ENCODE measurements at regions not wholly inside any gene's neighbourhood (a gene's known extent, or its start where the extent isn't known, plus 50 kb on each side); places are given as distances from the start of the nearest gene placed in this dataset.

DNA sequence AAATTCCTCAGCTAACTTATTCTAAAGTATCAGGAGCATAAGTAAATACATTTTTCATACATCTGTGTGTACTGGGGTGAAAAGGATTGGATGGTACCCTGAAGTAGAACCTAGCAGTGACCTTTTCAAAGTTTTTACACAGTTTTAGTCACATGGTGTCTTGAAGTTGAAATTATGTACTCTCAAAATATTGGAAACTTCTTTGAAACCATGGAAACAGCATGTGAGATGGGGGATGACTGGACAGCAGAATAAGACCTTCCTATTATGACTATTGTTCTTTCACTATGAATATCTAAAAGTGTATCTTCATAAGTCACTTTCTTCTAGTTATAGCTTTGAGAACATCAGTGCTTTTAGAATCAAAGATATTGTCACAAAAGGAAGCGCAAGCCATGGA, 301.5 kb upstream of the ELAVL2 start:
- H3K36me3 Mint-ChIP-seq: no peaks in the 10 kb centered on the region
- TF ChIP-seq, protein P1, sequence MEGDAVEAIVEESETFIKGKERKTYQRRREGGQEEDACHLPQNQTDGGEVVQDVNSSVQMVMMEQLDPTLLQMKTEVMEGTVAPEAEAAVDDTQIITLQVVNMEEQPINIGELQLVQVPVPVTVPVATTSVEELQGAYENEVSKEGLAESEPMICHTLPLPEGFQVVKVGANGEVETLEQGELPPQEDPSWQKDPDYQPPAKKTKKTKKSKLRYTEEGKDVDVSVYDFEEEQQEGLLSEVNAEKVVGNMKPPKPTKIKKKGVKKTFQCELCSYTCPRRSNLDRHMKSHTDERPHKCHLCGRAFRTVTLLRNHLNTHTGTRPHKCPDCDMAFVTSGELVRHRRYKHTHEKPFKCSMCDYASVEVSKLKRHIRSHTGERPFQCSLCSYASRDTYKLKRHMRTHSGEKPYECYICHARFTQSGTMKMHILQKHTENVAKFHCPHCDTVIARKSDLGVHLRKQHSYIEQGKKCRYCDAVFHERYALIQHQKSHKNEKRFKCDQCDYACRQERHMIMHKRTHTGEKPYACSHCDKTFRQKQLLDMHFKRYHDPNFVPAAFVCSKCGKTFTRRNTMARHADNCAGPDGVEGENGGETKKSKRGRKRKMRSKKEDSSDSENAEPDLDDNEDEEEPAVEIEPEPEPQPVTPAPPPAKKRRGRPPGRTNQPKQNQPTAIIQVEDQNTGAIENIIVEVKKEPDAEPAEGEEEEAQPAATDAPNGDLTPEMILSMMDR (conservative IDR thresholded peaks at IDR 0.05): no peak
- H3K27me3 Mint-ChIP-seq: no peaks in the 10 kb centered on the region
- no peak for DNase-seq (ENCODE audit: extremely low spot score, unreplicated experiment)
- H3K9me3 Mint-ChIP-seq: no peaks in the 10 kb centered on the region
- H3K4me1 Mint-ChIP-seq (ENCODE audit: unreplicated experiment): no peaks in the 10 kb centered on the region
- H3K27ac Mint-ChIP-seq: no peak overlapping the region
- no peak overlapping the region for H3K4me3 Mint-ChIP-seq

DNA sequence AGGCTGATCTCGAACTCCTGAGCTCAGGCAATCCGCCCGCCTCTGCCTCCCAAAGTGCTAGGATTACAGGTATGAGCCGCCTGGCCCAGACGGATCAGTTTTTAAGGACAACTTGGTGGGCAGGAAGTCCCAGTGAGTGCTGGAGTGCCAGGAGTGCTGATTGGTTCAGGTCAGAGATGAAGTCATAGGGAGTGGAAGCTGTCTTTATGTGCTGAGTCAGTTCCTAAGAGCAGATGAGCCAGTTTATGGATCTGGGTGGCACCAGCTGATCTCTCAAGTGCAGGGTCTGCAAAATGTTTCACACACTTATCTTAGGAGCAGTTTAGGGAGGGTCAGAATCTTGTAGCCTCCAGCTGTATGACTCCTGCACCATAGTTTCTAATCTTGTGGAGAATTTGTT, 292.1 kb upstream of the ELAVL2 start:
- TF ChIP-seq, protein P1 (conservative IDR thresholded peaks at IDR 0.05): no peak
- no peak for DNase-seq (ENCODE audit: extremely low spot score, unreplicated experiment)
- no peaks in the 10 kb centered on the region for H3K4me1 Mint-ChIP-seq (ENCODE audit: unreplicated experiment)
- no peaks in the 10 kb centered on the region for H3K9me3 Mint-ChIP-seq
- no peaks in the 10 kb centered on the region for H3K27me3 Mint-ChIP-seq
- peak overlapping the region; percentile 50 for H3K27ac Mint-ChIP-seq
- H3K36me3 Mint-ChIP-seq: no peaks in the 10 kb centered on the region
- no peak overlapping the region for H3K4me3 Mint-ChIP-seq

DNA sequence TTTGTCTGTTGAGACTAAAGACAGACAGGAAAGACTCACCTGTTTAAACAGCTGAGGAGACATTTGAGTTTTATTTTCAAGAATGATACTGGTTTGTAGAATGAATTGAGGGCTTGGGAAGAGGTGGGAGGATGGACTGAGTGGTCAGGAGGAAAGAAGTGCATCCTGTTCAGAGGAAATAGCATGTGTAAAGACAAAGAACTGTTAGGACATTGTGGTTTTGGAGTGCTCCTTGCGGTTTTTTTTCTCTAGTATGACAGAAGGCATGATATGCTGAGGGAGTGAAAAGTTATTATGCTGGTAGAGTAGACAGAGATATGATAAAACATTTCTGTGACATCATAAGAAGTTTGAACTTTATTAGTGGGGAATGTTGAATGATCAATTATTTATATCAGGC, 270.7 kb upstream of the ELAVL2 start:
- TF ChIP-seq, protein P1 (conservative IDR thresholded peaks at IDR 0.05): no peak
- no peak overlapping the region for H3K4me3 Mint-ChIP-seq
- H3K4me1 Mint-ChIP-seq (ENCODE audit: unreplicated experiment): no peaks in the 10 kb centered on the region
- H3K27ac Mint-ChIP-seq: no peak overlapping the region
- no peaks in the 10 kb centered on the region for H3K9me3 Mint-ChIP-seq
- no peaks in the 10 kb centered on the region for H3K36me3 Mint-ChIP-seq
- no peaks in the 10 kb centered on the region for H3K27me3 Mint-ChIP-seq
- DNase-seq (ENCODE audit: extremely low spot score, unreplicated experiment): no peak

DNA sequence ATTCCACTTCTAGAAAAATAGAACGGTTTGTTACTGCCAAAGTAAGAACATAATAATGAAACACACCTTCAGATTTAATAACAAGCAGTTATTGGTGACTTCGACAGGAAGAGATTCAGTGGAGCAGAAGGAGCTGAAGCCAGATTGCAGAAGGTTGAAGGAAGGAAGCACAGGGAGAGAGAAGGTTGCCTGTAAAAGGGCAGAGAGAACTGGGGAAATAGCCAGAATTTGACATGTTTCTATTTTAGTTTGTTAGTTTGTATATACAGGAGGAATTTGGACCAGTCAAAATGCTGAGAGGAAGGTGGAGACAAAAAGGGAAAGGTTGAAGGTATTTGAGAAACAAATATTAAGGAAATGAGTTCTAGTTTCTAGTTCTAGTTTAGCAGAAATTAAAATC, 269.2 kb upstream of the ELAVL2 start:
- Mint-ChIP-seq H3K4me1 (ENCODE audit: unreplicated experiment) (no peaks in the 10 kb centered on the region), H3K36me3 (no peaks in the 10 kb centered on the region), H3K4me3 (no peak overlapping the region), H3K9me3 (no peaks in the 10 kb centered on the region), H3K27me3 (no peaks in the 10 kb centered on the region), H3K27ac (no peak overlapping the region)
- no peak for DNase-seq (ENCODE audit: extremely low spot score, unreplicated experiment)
- TF ChIP-seq, protein P1 (conservative IDR thresholded peaks at IDR 0.05): no peak

DNA sequence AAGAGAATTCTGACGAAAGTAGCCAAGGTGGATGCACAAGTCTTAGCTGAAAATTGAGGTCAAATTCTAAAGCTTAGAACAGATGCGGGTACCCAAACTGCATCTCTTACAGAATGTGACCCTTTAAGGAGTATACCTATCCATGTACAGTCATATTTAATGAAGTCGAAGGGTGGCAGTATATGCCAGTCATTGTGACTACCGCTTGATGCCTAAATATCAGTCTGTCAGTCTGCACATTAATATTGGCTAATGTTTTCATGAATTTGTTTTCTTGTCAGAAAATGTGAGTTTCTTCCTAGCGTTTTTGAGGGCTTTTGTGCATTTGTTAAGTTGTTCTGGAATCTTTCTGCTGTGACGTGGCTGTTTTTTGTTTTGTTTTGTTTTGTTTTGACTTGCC, 264.5 kb upstream of the ELAVL2 start:
- Mint-ChIP-seq H3K36me3 (no peaks in the 10 kb centered on the region), H3K9me3 (no peaks in the 10 kb centered on the region), H3K4me3 (no peak overlapping the region), H3K27me3 (no peaks in the 10 kb centered on the region), H3K4me1 (ENCODE audit: unreplicated experiment) (no peaks in the 10 kb centered on the region), H3K27ac (no peak overlapping the region)
- DNase-seq (ENCODE audit: extremely low spot score, unreplicated experiment): no peak
- TF ChIP-seq, protein P1 (conservative IDR thresholded peaks at IDR 0.05): peak; percentile 44

DNA sequence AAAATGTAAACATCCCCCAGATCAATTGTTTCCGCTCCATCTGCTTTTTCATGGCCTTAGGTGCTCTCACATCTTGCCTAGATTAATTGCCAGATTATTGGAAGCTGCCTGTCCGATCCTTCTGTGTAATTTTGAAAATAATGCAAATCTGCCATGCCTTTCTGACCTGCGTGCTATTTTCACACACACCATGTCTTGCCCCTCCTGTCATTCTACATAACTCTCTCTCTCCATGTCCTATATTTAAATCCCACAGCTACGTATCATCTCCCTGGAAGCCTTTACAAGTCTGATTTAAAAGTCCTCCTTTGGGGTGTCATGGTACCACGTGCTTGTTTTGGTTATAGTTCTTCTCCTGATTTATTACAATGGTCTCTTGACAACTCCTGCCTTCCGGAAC, 247.6 kb upstream of the ELAVL2 start:
- TF ChIP-seq, protein P1 (conservative IDR thresholded peaks at IDR 0.05): no peak
- Mint-ChIP-seq H3K4me3 (no peak overlapping the region), H3K27ac (no peak overlapping the region), H3K27me3 (no peaks in the 10 kb centered on the region), H3K36me3 (no peaks in the 10 kb centered on the region), H3K9me3 (no peaks in the 10 kb centered on the region), H3K4me1 (ENCODE audit: unreplicated experiment) (no peaks in the 10 kb centered on the region)
- no peak for DNase-seq (ENCODE audit: extremely low spot score, unreplicated experiment)

Data from type B pancreatic cell (in vitro differentiated cells).